Keratinocyte (primary cell): ENCODE measurements at regions not wholly inside any gene's neighbourhood (a gene's known extent, or its start where the extent isn't known, plus 50 kb on each side); places are given as distances from the start of the nearest gene placed in this dataset.

ENCODE experiments used
- DNase-seq: peaks from one replicate; pipeline ENCODE4 v3.0.0-alpha.2; 2011; ENCODE audit warnings: low read depth, missing footprints, low spot score
- FAIRE-seq: peaks from 2 replicates; lab custom pipeline; 2011; peaks lifted over from hg19 to GRCh38; lab: Jason Lieb, UNC
- H2AFZ ChIP-seq: 2 replicates; pipeline ENCODE4 v1.6.0; 2012; ENCODE audit warnings: low read length, control low read depth, inconsistent platforms; ENCODE audit not compliant: control insufficient read depth
- H3K27ac ChIP-seq: 2 replicates; pipeline ENCODE4 v1.5.1; 2011; ENCODE audit warnings: low read length; ENCODE audit not compliant: control insufficient read depth, insufficient read depth
- H3K27me3 ChIP-seq: 3 replicates; pipeline ENCODE4 v1.6.0; 2011; ENCODE audit warnings: low read length; ENCODE audit not compliant: control insufficient read depth, insufficient read depth; ENCODE audit errors: extremely low read depth
- H3K36me3 ChIP-seq, 2 experiments: 2 replicates in 1 of 2; 3 replicates in 1 of 2; pipeline ENCODE4 v1.5.1; 2011; ENCODE audit warnings: low read length in 2 of 2, mild to moderate bottlenecking in 1 of 2; ENCODE audit not compliant: control insufficient read depth in 2 of 2, insufficient read depth in 2 of 2; ENCODE audit errors: extremely low read depth in 1 of 2
- H3K4me1 ChIP-seq: 3 replicates; pipeline ENCODE4 v1.5.1; 2011; ENCODE audit warnings: low read length; ENCODE audit not compliant: control insufficient read depth, insufficient read depth; ENCODE audit errors: extremely low read depth
- H3K4me2 ChIP-seq: 3 replicates; pipeline ENCODE4 v1.6.0; 2011; ENCODE audit warnings: low read depth, low read length; ENCODE audit not compliant: control insufficient read depth, insufficient read depth; ENCODE audit errors: extremely low read depth
- H3K4me3 ChIP-seq, 3 experiments: fragments of 200-600 bp in 1 of 3; sonication (generic) in 1 of 3; 2 replicates in 2 of 3; 3 replicates in 1 of 3; pipeline ENCODE4 v1.5.1; 2011 to 2016; ENCODE audit warnings: low read length in 3 of 3, mild to moderate bottlenecking in 3 of 3, control low read depth in 2 of 3, inconsistent platforms in 1 of 3, low read depth in 1 of 3, mixed read lengths in 1 of 3, mixed run types in 1 of 3, moderate library complexity in 1 of 3; ENCODE audit not compliant: control insufficient read depth in 2 of 3, insufficient read depth in 2 of 3; ENCODE audit errors: extremely low read depth in 1 of 3
- H3K79me2 ChIP-seq: 2 replicates; pipeline ENCODE4 v1.6.0; 2012; ENCODE audit warnings: low read length; ENCODE audit not compliant: control insufficient read depth, insufficient read depth
- H3K9ac ChIP-seq: 3 replicates; pipeline ENCODE4 v1.6.0; 2011; ENCODE audit warnings: low read length; ENCODE audit not compliant: control insufficient read depth, insufficient read depth; ENCODE audit errors: extremely low read depth
- H3K9me1 ChIP-seq: 3 replicates; pipeline ENCODE4 v1.6.0; 2011; ENCODE audit warnings: low read length; ENCODE audit not compliant: control insufficient read depth, insufficient read depth; ENCODE audit errors: extremely low read depth
- H3K9me3 ChIP-seq: 2 replicates; pipeline ENCODE4 v1.5.1; 2012; ENCODE audit warnings: low read depth, low read length; ENCODE audit not compliant: control insufficient read depth
- H4K20me1 ChIP-seq: 3 replicates; pipeline ENCODE4 v1.6.0; 2011; ENCODE audit warnings: low read length; ENCODE audit not compliant: control insufficient read depth, insufficient read depth; ENCODE audit errors: extremely low read depth
- CTCF ChIP-seq, 3 experiments: IDR thresholded peaks in 1 of 3; conservative IDR thresholded peaks in 1 of 3; optimal IDR thresholded peaks in 1 of 3; 2 replicates in 2 of 3; 3 replicates in 1 of 3; pipeline versions ENCODE3 to v1.5.1; 2011; ENCODE audit warnings: low read length in 3 of 3, mild to moderate bottlenecking in 3 of 3, moderate library complexity in 2 of 3, control low read depth in 1 of 3, inconsistent platforms in 1 of 3; ENCODE audit not compliant: insufficient read depth in 2 of 3; ENCODE audit errors: extremely low read depth in 1 of 3
- EZH2 ChIP-seq: IDR thresholded peaks from one replicate; pipeline ENCODE4 v1.6.1; 2012; ENCODE audit warnings: inconsistent platforms, mild to moderate bottlenecking, low read length, moderate library complexity
- dilution Hi-C: fragments of 300-500 bp; cut with MboI; formaldehyde crosslinking; loops from one replicate; pipeline ENCODE4 v1.7.0; 2020; ENCODE audit warnings: low sequenced_read_pairs; ENCODE audit not compliant: extremely low pct_ligation_motif_present

- DNase-seq: peak; percentile 69
- dilution Hi-C loops: no loop called here
- no peaks in the 10 kb centered on the region for H4K20me1 ChIP-seq
- H3K9me3 ChIP-seq: no peaks in the 10 kb centered on the region
- peak overlapping the region; percentile 86 for H2AFZ ChIP-seq
- H3K4me2 ChIP-seq: peak overlapping the region; percentile 89
- peak overlapping the region in 2 of 3 experiments; percentile 32 to 49 for H3K4me3 ChIP-seq
- no peaks in the 10 kb centered on the region for H3K27me3 ChIP-seq
- H3K9me1 ChIP-seq: no peaks in the 10 kb centered on the region
- peak overlapping the region; percentile 100 for H3K27ac ChIP-seq
- TF ChIP-seq CTCF (optimal IDR thresholded peaks at IDR 0.05 in 1 of 3, IDR thresholded peaks at IDR 0.05 in 1 of 3, conservative IDR thresholded peaks at IDR 0.05 in 1 of 3; ENCODE audit: extremely low read depth in 1 of 3, insufficient read depth in 2 of 3, low read length in 3 of 3): no peak
- TF ChIP-seq EZH2: no peak
- H3K9ac ChIP-seq: peak overlapping the region; percentile 76
- no peaks in the 10 kb centered on the region for H3K79me2 ChIP-seq
- peak; percentile 80 for FAIRE-seq
- H3K4me1 ChIP-seq: peaks cover 35% of the 10 kb centered on the region
- H3K36me3 ChIP-seq: no peaks in the 10 kb centered on the region
These were observed 226.6 kb downstream of the COL12A1 start for GRCh38 chr6:74979065-74979766.

GRCh38 chr6:74976701-74977100 lies 229.2 kb downstream of the COL12A1 start:
- Histone ChIP-seq H3K9me1 (no peaks in the 10 kb centered on the region), H3K27ac (peak overlapping the region; percentile 58), H2AFZ (no peak overlapping the region), H3K79me2 (no peaks in the 10 kb centered on the region), H3K9me3 (no peaks in the 10 kb centered on the region), H3K4me3 (no peak overlapping the region), H3K36me3 (no peaks in the 10 kb centered on the region), H3K9ac (no peak overlapping the region), H3K4me1 (peaks cover 38% of the 10 kb centered on the region), H4K20me1 (no peaks in the 10 kb centered on the region), H3K27me3 (no peaks in the 10 kb centered on the region), H3K4me2 (peak overlapping the region; percentile 45)
- no peak for TF ChIP-seq EZH2
- no peak for TF ChIP-seq CTCF (optimal IDR thresholded peaks at IDR 0.05 in 1 of 3, IDR thresholded peaks at IDR 0.05 in 1 of 3, conservative IDR thresholded peaks at IDR 0.05 in 1 of 3; ENCODE audit: extremely low read depth in 1 of 3, insufficient read depth in 2 of 3, low read length in 3 of 3)
- dilution Hi-C loops: no loop called here
- DNase-seq: no peak
- FAIRE-seq: no peak
